SK-N-SH (cell line): ENCODE measurements at regions not wholly inside any gene's neighbourhood (a gene's known extent, or its start where the extent isn't known, plus 50 kb on each side); places are given as distances from the start of the nearest gene placed in this dataset.

Experiments
- CTCF ChIA-PET: fragments of 300-600, 350-600 bp; formaldehyde crosslinking; extraction: SDS; loops from one replicate; lab custom pipeline; 2021; lab: Yijun Ruan, JAX
- POLR2A ChIA-PET: fragments of 350-600 bp; sonication (Branson Sonifier 250); formaldehyde crosslinking; extraction: SDS; loops from one replicate; lab custom pipeline; 2020; ENCODE audit warnings: antibody characterized with exemption, inconsistent platforms; lab: Yijun Ruan, JAX
- DNase-seq: peaks from one replicate; pipeline ENCODE4 v3.0.0; 2012
- H2AFZ ChIP-seq: fragments of 200-600 bp; sonication (generic); 2 replicates; pipeline ENCODE4 v1.8.1; 2016; ENCODE audit warnings: antibody characterized with exemption, mild to moderate bottlenecking, low read depth
- H3F3A ChIP-seq: fragments of 200-600 bp; sonication (generic); replicated peaks from 2 replicates; pipeline ENCODE3; 2016; ENCODE audit warnings: antibody characterized with exemption, mild to moderate bottlenecking; ENCODE audit not compliant: insufficient read depth
- H3K27ac ChIP-seq, 2 experiments: fragments of 200-500 bp in 1 of 2; fragments of 200-600 bp in 1 of 2; sonication (Bioruptor generic) in 1 of 2; sonication (generic), shearing (Covaris generic) in 1 of 2; 2 replicates each; pipeline versions ENCODE4 v1.5.1 to v1.6.1; 2014 to 2016; ENCODE audit warnings: low read depth in 2 of 2, inconsistent platforms in 1 of 2, low read length in 1 of 2, mild to moderate bottlenecking in 1 of 2, mixed read lengths in 1 of 2
- H3K27me3 ChIP-seq: fragments of 200-600 bp; sonication (generic), shearing (Covaris generic); 2 replicates; pipeline ENCODE4 v1.6.1; 2016; ENCODE audit warnings: mixed run types; ENCODE audit not compliant: insufficient read depth
- H3K36me3 ChIP-seq, 2 experiments: fragments of 200-500 bp in 1 of 2; fragments of 200-600 bp in 1 of 2; sonication (Bioruptor generic) in 1 of 2; sonication (generic) in 1 of 2; replicated peaks in 1 of 2; 2 replicates each; pipeline versions ENCODE3 to v1.5.1; 2014 to 2016; ENCODE audit warnings: low read length in 1 of 2, mild to moderate bottlenecking in 1 of 2; ENCODE audit not compliant: insufficient read depth in 2 of 2, control insufficient read depth in 1 of 2
- H3K4me1 ChIP-seq, 2 experiments: fragments of 200-500 bp in 1 of 2; fragments of 200-600 bp in 1 of 2; sonication (Bioruptor generic) in 1 of 2; sonication (generic), shearing (Covaris generic) in 1 of 2; 2 replicates each; pipeline versions ENCODE4 v1.5.1 to v1.6.1; 2014 to 2016; ENCODE audit warnings: low read depth in 1 of 2, low read length in 1 of 2, mixed run types in 1 of 2; ENCODE audit not compliant: insufficient read depth in 2 of 2, control insufficient read depth in 1 of 2
- H3K4me2 ChIP-seq: fragments of 200-600 bp; sonication (generic), shearing (Covaris generic); 2 replicates; pipeline ENCODE4 v1.6.1; 2017; ENCODE audit warnings: mixed run types
- H3K4me3 ChIP-seq, 2 experiments: fragments of 200-500 bp in 1 of 2; fragments of 200-600 bp in 1 of 2; sonication (Bioruptor generic) in 1 of 2; sonication (generic), shearing (Covaris generic) in 1 of 2; 2 replicates each; pipeline versions ENCODE4 v1.5.1 to v1.8.1; 2014 to 2016; ENCODE audit warnings: low read depth in 2 of 2, inconsistent platforms in 1 of 2, low read length in 1 of 2, mild to moderate bottlenecking in 1 of 2, mixed read lengths in 1 of 2, moderate library complexity in 1 of 2
- H3K79me2 ChIP-seq: fragments of 200-600 bp; sonication (generic); 2 replicates; pipeline ENCODE4 v1.8.1; 2017; ENCODE audit warnings: mild to moderate bottlenecking; ENCODE audit not compliant: insufficient read depth
- H3K9ac ChIP-seq: fragments of 200-600 bp; sonication (generic); 2 replicates; pipeline ENCODE4 v1.6.1; 2017; ENCODE audit warnings: mixed run types
- H3K9me2 ChIP-seq: fragments of 200-600 bp; sonication (generic); 2 replicates; pipeline ENCODE4 v1.6.1; 2017; ENCODE audit warnings: mixed run types
- H3K9me3 ChIP-seq: fragments of 200-600 bp; sonication (generic); 2 replicates; pipeline ENCODE4 v1.6.1; 2017; ENCODE audit warnings: mixed run types, mild to moderate bottlenecking, moderate library complexity
- H4K20me1 ChIP-seq: fragments of 200-600 bp; sonication (generic); 2 replicates; pipeline ENCODE4 v1.6.1; 2017; ENCODE audit warnings: mild to moderate bottlenecking, mixed run types; ENCODE audit not compliant: insufficient read depth
- CHD2 ChIP-seq: fragments of 150-350 bp; IDR thresholded peaks from 2 replicates; pipeline ENCODE4 v1.6.1; 2018; ENCODE audit warnings: low read length; ENCODE audit not compliant: partially characterized antibody
- EP300 ChIP-seq, 2 experiments: IDR thresholded peaks; 2 replicates each; pipeline versions ENCODE4 v1.4.0 to v1.6.1; 2012; ENCODE audit warnings: borderline replicate concordance in 1 of 2, low read depth in 1 of 2, low read length in 1 of 2
- FOXJ3 ChIP-seq: sonication (generic); formaldehyde crosslinking; IDR thresholded peaks from 2 replicates; pipeline ENCODE4 v1.5.1; 2020; ENCODE audit warnings: mild to moderate bottlenecking, missing genetic modification reagents
- GABPA ChIP-seq: IDR thresholded peaks from 2 replicates; pipeline ENCODE4 v1.4.0; 2012; ENCODE audit warnings: low read depth, mild to moderate bottlenecking
- JUND ChIP-seq: IDR thresholded peaks from 2 replicates; pipeline ENCODE4 v1.4.0; 2012
- PBX3 ChIP-seq: IDR thresholded peaks from 2 replicates; pipeline ENCODE4; 2012
- POLR2AphosphoS5 ChIP-seq: IDR thresholded peaks from 2 replicates; pipeline ENCODE4 v1.6.1; 2012; ENCODE audit warnings: low read depth, low read length
- RCOR1 ChIP-seq: fragments of 150-350 bp; IDR thresholded peaks from 2 replicates; pipeline ENCODE4 v1.6.1; 2017; ENCODE audit warnings: antibody characterized with exemption, low read length
- TAF1 ChIP-seq: IDR thresholded peaks from 2 replicates; pipeline ENCODE4 v1.6.1; 2012; ENCODE audit warnings: low read depth, mild to moderate bottlenecking, low read length, moderate library complexity, borderline replicate concordance
- TCF12 ChIP-seq: IDR thresholded peaks from 2 replicates; pipeline ENCODE4 v1.4.0; 2012
- TEAD4 ChIP-seq: IDR thresholded peaks from 2 replicates; pipeline ENCODE4 v1.4.0; 2012; ENCODE audit warnings: mild to moderate bottlenecking, borderline replicate concordance; ENCODE audit not compliant: insufficient read depth
- WGBS: methylation state at CpG from one replicate; pipeline ENCODE4 v1.1.6; 2017; ENCODE audit warnings: low lambda C conversion rate; 5-methylcytosine and 5-hydroxymethylcytosine counted together
- TF ChIP-seq, protein P1 (sequence below): fragments of 150-350 bp; IDR thresholded peaks from 2 replicates; pipeline ENCODE4 v1.6.1; 2016; ENCODE audit warnings: mild to moderate bottlenecking, low read depth, low read length
- TF ChIP-seq, protein P2 (sequence below): fragments of 200-600 bp; sonication (generic); IDR thresholded peaks from 2 replicates; pipeline ENCODE4 v1.6.1; 2017; ENCODE audit warnings: antibody characterized with exemption, mild to moderate bottlenecking, moderate library complexity

GRCh38 chr14:87547536-87547935, 445.4 kb downstream of the GALC start:
- Histone ChIP-seq H3K27ac (no peak overlapping the region), H3K36me3 (no peaks in the 10 kb centered on the region), H3K9ac (no peak overlapping the region), H2AFZ (no peak overlapping the region), H3K79me2 (no peaks in the 10 kb centered on the region), H3K4me2 (no peak overlapping the region), H3K4me1 (no peaks in the 10 kb centered on the region), H4K20me1 (no peaks in the 10 kb centered on the region), H3K4me3 (no peak overlapping the region), H3K27me3 (no peaks in the 10 kb centered on the region), H3K9me3 (0 out of 2 replicates have a peak, but pooled peaks cover 4% of the 10 kb centered on the region), H3K9me2 (no peaks in the 10 kb centered on the region), H3F3A (no peaks in the 10 kb centered on the region)
- TF ChIP-seq GABPA (no peak), JUND (no peak), RCOR1 (no peak), TEAD4 (no peak)
- ChIA-PET POLR2A (no interaction called here), CTCF (no interaction called here)
- no peak for DNase-seq
- 11% methylated on average over 5 of the region's 5 CpGs for WGBS

DNA sequence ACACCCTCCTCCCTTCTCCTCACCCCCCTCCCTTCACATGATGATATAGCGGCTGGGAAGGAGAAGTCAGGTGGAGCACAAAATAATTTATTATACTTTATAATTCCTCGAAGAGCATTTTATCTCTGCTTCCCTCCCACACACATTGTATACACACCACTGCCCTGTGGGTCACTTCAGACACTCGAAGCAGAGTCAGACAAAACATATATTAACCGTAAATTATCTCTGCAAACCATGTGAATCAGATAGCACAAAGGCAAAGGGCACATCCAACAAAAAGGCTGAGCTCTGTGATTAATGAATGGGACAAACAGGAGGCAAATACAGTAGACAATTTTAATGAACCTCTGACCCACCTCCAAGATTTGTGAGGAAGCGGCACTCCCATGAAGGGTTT, 450.7 kb downstream of the GALC start:
- no peak overlapping the region for H2AFZ ChIP-seq
- TF ChIP-seq JUND (no peak), PBX3 (no peak), CHD2 (no peak)
- TF ChIP-seq, protein P1, sequence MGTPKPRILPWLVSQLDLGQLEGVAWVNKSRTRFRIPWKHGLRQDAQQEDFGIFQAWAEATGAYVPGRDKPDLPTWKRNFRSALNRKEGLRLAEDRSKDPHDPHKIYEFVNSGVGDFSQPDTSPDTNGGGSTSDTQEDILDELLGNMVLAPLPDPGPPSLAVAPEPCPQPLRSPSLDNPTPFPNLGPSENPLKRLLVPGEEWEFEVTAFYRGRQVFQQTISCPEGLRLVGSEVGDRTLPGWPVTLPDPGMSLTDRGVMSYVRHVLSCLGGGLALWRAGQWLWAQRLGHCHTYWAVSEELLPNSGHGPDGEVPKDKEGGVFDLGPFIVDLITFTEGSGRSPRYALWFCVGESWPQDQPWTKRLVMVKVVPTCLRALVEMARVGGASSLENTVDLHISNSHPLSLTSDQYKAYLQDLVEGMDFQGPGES = no peak
- no peak for DNase-seq
- CTCF ChIA-PET = interaction anchor here (1.3 kb wide), 1 partner anchor 9 kb away, joined by 3 read pairs; no protein-coding TSS in a partner anchor
- H3K4me1 ChIP-seq = no peaks in the 10 kb centered on the region
- WGBS = 17% methylated on average over 5 of the region's 5 CpGs
- no peak overlapping the region for H3K4me2 ChIP-seq
- no peaks in the 10 kb centered on the region for H3K36me3 ChIP-seq
- no peaks in the 10 kb centered on the region for H4K20me1 ChIP-seq
- H3K9me2 ChIP-seq = no peaks in the 10 kb centered on the region
- no peak overlapping the region for H3K27ac ChIP-seq
- H3K9me3 ChIP-seq = no peaks in the 10 kb centered on the region
- no peak overlapping the region for H3K4me3 ChIP-seq
- no peaks in the 10 kb centered on the region for H3K27me3 ChIP-seq
- H3K79me2 ChIP-seq = no peaks in the 10 kb centered on the region
- H3F3A ChIP-seq = no peaks in the 10 kb centered on the region
- H3K9ac ChIP-seq = no peak overlapping the region
- POLR2A ChIA-PET = no interaction called here

GRCh38 chr14:87540339-87540738, 452.6 kb downstream of the GALC start:
- CTCF ChIA-PET = interaction anchor here (0.6 kb wide), 1 partner anchor 12 kb away, joined by 3 read pairs; no protein-coding TSS in a partner anchor
- no peak overlapping the region for H2AFZ ChIP-seq
- no peak overlapping the region for H3K27ac ChIP-seq
- H4K20me1 ChIP-seq = no peaks in the 10 kb centered on the region
- H3K4me3 ChIP-seq = no peak overlapping the region
- 7% methylated on average over 2 of the region's 2 CpGs for WGBS
- H3K4me1 ChIP-seq = no peaks in the 10 kb centered on the region
- DNase-seq = no peak
- H3K27me3 ChIP-seq = no peaks in the 10 kb centered on the region
- no peaks in the 10 kb centered on the region for H3K36me3 ChIP-seq
- H3K9me2 ChIP-seq = no peaks in the 10 kb centered on the region
- no peak overlapping the region for H3K9ac ChIP-seq
- H3K9me3 ChIP-seq = no peaks in the 10 kb centered on the region
- POLR2A ChIA-PET = no interaction called here
- no peaks in the 10 kb centered on the region for H3K79me2 ChIP-seq
- no peak for TF ChIP-seq TAF1
- no peak for TF ChIP-seq FOXJ3
- TF ChIP-seq POLR2AphosphoS5 = no peak
- TF ChIP-seq EP300 (IDR thresholded peaks at IDR 0.05; ENCODE audit: borderline replicate concordance in 1 of 2, low read depth in 1 of 2, low read length in 1 of 2) = no peak
- no peak for TF ChIP-seq TCF12
- TF ChIP-seq, protein P2, sequence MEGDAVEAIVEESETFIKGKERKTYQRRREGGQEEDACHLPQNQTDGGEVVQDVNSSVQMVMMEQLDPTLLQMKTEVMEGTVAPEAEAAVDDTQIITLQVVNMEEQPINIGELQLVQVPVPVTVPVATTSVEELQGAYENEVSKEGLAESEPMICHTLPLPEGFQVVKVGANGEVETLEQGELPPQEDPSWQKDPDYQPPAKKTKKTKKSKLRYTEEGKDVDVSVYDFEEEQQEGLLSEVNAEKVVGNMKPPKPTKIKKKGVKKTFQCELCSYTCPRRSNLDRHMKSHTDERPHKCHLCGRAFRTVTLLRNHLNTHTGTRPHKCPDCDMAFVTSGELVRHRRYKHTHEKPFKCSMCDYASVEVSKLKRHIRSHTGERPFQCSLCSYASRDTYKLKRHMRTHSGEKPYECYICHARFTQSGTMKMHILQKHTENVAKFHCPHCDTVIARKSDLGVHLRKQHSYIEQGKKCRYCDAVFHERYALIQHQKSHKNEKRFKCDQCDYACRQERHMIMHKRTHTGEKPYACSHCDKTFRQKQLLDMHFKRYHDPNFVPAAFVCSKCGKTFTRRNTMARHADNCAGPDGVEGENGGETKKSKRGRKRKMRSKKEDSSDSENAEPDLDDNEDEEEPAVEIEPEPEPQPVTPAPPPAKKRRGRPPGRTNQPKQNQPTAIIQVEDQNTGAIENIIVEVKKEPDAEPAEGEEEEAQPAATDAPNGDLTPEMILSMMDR = no peak
- H3K4me2 ChIP-seq = no peak overlapping the region
- no peaks in the 10 kb centered on the region for H3F3A ChIP-seq
